Spleen (tissue), 11 donors: ENCODE measurements at regions not wholly inside any gene's neighbourhood (a gene's known extent, or its start where the extent isn't known, plus 50 kb on each side); places are given as distances from the start of the nearest gene placed in this dataset.

Experiments
- DNase-seq: peaks from one replicate; pipeline ENCODE4 v3.0.0-alpha.2; 2020
- H3K27ac ChIP-seq, 8 donors: fragments of 200-600 bp; sonication (generic) in 7 of 8; 1 replicate in 4 of 8; 2 replicates in 4 of 8; pipeline versions ENCODE4 v1.5.0 to v1.8.0; 2016 to 2021; ENCODE audit warnings: inconsistent platforms in 4 of 8, mild to moderate bottlenecking in 4 of 8, moderate library complexity in 1 of 8
- H3K27me3 ChIP-seq, 7 donors: fragments of 200-600 bp; sonication (generic) in 6 of 7; replicated peaks in 1 of 7; 1 replicate in 4 of 7; 2 replicates in 3 of 7; pipeline versions ENCODE4 v1.5.0 to v1.8.0; 2016 to 2021; ENCODE audit warnings: inconsistent platforms in 3 of 7, mild to moderate bottlenecking in 1 of 7
- H3K36me3 ChIP-seq, 6 donors: fragments of 200-600 bp; sonication (generic) in 5 of 6; 1 replicate in 4 of 6; 2 replicates in 2 of 6; pipeline versions ENCODE4 v1.5.0 to v1.8.0; 2016 to 2021; ENCODE audit warnings: inconsistent platforms in 2 of 6
- H3K4me1 ChIP-seq, 6 donors: fragments of 200-600 bp; sonication (generic) in 5 of 6; 1 replicate in 3 of 6; 2 replicates in 3 of 6; pipeline versions ENCODE4 v1.5.0 to v1.8.0; 2016 to 2021; ENCODE audit warnings: inconsistent platforms in 3 of 6
- H3K4me3 ChIP-seq, 8 donors: fragments of 200-600 bp; sonication (generic) in 7 of 8; 1 replicate in 4 of 8; 2 replicates in 4 of 8; pipeline versions ENCODE4 v1.5.0 to v1.8.0; 2016 to 2021; ENCODE audit warnings: inconsistent platforms in 4 of 8, mild to moderate bottlenecking in 4 of 8, moderate library complexity in 2 of 8
- H3K9me3 ChIP-seq, 8 donors: fragments of 200-600 bp; sonication (generic) in 7 of 8; 1 replicate in 4 of 8; 2 replicates in 4 of 8; pipeline versions ENCODE4 v1.5.0 to v1.8.0; 2016 to 2021; ENCODE audit warnings: inconsistent platforms in 4 of 8
- POLR2A ChIP-seq, 3 donors: fragments of 450-650 bp; IDR thresholded peaks; one replicate each; pipeline ENCODE4 v1.5.1; 2017; ENCODE audit warnings: antibody characterized with exemption in 3 of 3, mild to moderate bottlenecking in 1 of 3
- POLR2AphosphoS5 ChIP-seq, 3 donors: sonication (generic); formaldehyde crosslinking; IDR thresholded peaks; one replicate each; pipeline ENCODE4 v1.5.1; 2017; ENCODE audit warnings: antibody characterized with exemption in 3 of 3
- WGBS, 5 donors: extraction: QIAGEN DNeasy Blood & Tissue Kit in 3 of 5; methylation state at CpG; one replicate each; pipeline versions ENCODE4 v1.1.5 to v1.1.7; 2013 to 2018; 5-methylcytosine and 5-hydroxymethylcytosine counted together
- intact Hi-C: fragments of 100-400 bp; cut with DNase I; formaldehyde crosslinking; loops from one replicate; pipeline ENCODE4 v1.15.0; 2023; ENCODE audit warnings: low total_unique reads
- TF ChIP-seq, protein P1 (sequence below), 11 experiments: fragments of 200-600 bp in 7 of 11; fragments of 450-650 bp in 4 of 11; sonication (generic) in 4 of 11; IDR thresholded peaks in 8 of 11; conservative IDR thresholded peaks in 3 of 11; 1 replicate in 7 of 11; 2 replicates in 4 of 11; pipeline versions ENCODE4 v1.4.0 to v1.8.0; 2016 to 2021; ENCODE audit warnings: antibody characterized with exemption in 11 of 11, inconsistent platforms in 4 of 11, mild to moderate bottlenecking in 1 of 11
- donor health status: healthy with polysubstance abuse.
- donor health status: DM: no; HTN: no; CAD: no; lungs with moderate emphysema.
- donor health status: DM: no; HTN: no; CAD: no.
- donor health status: Bipolar disorder and iron deficiency.
- donor health status: healthy.
- donor health status: DM: no; HTN: no; CAD: no.
- donor health status: DM: yes; HTN: yes; CAD: no.

DNA sequence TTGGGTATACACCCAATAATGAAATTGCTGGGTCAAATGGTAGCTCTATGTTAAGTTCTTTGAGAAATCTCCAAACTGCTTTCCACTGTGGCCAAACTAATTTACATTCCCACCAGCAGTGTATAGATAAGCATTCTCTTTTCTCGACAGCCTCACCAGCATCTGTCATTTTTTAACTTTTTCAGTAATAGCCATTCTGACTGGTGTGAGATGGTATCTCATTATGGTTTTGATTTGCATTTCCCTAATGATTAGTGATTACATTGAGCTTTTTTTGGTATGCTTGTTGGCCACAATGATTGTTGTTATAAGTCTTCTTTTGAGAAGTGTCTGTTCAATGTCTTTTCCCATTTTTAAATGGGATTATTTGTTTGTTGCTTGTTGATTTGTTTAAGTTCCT lies 50.4 kb upstream of the EPAS1 start:
- TF ChIP-seq, protein P1, sequence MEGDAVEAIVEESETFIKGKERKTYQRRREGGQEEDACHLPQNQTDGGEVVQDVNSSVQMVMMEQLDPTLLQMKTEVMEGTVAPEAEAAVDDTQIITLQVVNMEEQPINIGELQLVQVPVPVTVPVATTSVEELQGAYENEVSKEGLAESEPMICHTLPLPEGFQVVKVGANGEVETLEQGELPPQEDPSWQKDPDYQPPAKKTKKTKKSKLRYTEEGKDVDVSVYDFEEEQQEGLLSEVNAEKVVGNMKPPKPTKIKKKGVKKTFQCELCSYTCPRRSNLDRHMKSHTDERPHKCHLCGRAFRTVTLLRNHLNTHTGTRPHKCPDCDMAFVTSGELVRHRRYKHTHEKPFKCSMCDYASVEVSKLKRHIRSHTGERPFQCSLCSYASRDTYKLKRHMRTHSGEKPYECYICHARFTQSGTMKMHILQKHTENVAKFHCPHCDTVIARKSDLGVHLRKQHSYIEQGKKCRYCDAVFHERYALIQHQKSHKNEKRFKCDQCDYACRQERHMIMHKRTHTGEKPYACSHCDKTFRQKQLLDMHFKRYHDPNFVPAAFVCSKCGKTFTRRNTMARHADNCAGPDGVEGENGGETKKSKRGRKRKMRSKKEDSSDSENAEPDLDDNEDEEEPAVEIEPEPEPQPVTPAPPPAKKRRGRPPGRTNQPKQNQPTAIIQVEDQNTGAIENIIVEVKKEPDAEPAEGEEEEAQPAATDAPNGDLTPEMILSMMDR (IDR thresholded peaks at IDR 0.05 in 8 of 11, conservative IDR thresholded peaks at IDR 0.05 in 3 of 11), result no peak
- TF ChIP-seq POLR2AphosphoS5 (IDR thresholded peaks at IDR 0.05) (no peak), POLR2A (IDR thresholded peaks at IDR 0.05) (no peak)
- DNase-seq, result no peak
- no peaks in the 10 kb centered on the region for H3K36me3 ChIP-seq
- H3K27ac ChIP-seq, result no peak overlapping the region
- H3K4me3 ChIP-seq, result no peak overlapping the region
- intact Hi-C loops, result no loop called here
- 65 to 83% (median 81%) methylated on average over 1 of the region's 1 CpG for WGBS, 5 donors
- H3K4me1 ChIP-seq, result no peaks in the 10 kb centered on the region
- no peaks in the 10 kb centered on the region for H3K27me3 ChIP-seq
- H3K9me3 ChIP-seq, result peaks cover 0 to 8% (median 0%) of the 10 kb centered on the region in 8 donors
